Posterior vena cava (tissue), 2 donors: ENCODE measurements at regions not wholly inside any gene's neighbourhood (a gene's known extent, or its start where the extent isn't known, plus 50 kb on each side); places are given as distances from the start of the nearest gene placed in this dataset.
A peak's percentile ranks its signal among the peaks of the same experiment; 100 is the strongest.
"Not testable (repeated sequence)": the region's sequence is repeated elsewhere in the genome, so short reads cannot be mapped to it uniquely, and the experiment has no call there.

Source experiments
- DNase-seq: peaks from one replicate; pipeline ENCODE4 v3.0.0-alpha.2; 2020; ENCODE audit warnings: low spot score
- intact Hi-C, 2 donors: fragments of 100-400 bp; cut with DNase I; formaldehyde crosslinking; loops; one replicate each; pipeline versions ENCODE4 v1.14.1 to v1.14.2; 2022 to 2023
- donor health status: DM: yes; HTN: yes; CAD: no.
- donor health status: DM: yes; HTN: yes; CAD: no.

DNA sequence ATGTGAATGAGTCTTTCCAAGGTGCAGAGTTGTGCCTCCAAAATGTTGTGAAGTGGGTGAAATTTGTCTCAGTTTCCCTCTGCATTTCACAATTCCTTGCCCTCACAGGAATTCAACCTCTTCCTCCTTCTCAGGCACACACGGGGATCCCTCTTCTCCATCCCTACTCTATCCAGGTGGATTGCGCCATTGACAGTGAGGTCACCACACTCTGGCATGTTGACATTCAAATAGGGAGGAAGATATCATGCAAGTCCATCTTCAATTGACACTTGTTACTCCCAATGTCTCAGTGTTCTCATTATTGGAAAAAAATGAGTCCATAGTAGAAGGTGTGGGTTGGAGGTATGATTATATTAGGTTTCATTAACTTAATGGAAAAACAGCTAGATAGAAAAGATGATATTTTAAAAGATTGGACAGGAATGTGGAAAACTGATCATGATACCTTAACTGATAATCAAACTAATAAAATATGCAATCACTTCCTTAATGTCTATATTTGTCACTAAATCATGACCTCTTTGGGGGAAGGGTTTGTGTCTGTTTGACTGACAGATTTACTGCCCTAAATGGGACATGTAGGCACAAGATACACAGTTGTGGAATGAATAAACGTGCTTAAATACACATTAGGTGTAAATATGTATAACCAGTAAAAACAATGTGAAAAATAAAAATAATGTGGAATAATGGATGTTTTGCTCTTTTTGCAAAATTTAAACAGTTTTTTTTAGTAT, 213.8 kb upstream of the SLC8A1 start:
- no peak for DNase-seq
- intact Hi-C loops, result no loop called here

DNA sequence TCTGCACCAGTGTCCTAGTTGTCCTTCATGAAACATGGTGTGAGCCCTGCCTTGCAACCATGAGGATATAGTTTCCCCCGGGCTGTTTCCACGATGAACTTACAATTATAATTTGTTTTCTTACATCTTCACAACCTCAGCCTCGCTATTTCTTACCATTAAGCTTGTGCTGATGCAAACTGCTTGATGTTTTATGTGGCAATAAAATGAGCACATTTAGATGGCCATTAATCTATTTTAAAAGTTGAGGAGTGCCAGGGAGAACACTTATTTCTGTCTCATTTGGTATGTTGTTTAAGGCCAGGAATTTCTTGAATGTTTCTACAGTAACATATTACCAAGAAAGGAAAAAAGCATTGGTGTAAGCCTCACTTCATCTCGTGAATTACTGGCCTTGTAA, 214.5 kb upstream of the SLC8A1 start:
- DNase-seq, result no peak
- intact Hi-C loops, result no loop called here

DNA sequence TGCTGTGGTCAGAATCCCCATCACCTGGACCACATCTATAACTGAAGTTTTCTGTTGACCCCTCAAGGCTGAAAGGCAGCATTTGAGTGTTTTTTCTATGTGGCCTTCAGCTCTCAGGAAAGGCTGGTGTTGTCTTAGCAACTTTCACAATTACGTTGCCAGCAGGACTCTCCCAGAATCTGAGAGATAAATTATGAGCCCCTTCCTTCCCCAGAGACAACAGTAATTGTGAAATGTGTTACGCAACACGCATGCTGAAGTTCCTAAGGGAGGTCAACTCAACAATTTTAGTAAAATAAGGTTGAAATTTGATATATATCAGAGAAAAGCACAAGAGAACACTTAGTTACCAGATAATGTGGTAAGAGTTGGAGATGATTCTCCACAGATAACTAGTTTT, 216.5 kb upstream of the SLC8A1 start:
- intact Hi-C loops, result no loop called here
- DNase-seq, result no peak

DNA sequence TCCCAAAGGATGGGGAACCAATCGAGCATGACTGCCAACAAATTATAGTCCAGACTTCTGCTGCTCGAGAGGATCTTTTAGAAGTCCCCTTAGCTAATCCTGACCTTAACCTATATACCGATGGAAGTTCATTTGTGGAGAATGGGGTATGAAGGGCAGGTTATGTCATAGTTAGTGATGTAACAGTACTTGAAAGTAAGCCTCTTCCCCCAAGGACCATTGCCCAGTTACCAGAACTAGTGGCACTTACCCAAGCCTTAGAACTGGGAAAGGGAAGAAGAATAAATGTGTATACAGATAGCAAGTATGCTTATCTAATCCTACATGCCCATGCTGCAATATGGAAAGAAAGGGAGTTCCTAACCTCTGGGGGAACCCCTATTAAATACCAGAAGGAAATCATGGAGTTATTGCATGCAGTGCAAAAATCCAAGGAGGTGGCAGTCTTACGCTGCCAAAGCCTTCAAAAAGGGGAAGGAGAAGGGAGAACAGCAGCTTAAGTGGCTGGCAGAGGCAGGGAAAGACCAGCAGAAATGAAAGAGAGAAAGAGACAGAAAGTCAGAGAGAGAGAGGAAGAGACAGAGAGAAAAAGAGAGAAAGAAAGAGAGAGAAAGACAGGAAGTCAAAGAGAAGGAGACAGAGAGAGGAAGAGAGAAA, 224.4 kb upstream of the SLC8A1 start:
- intact Hi-C loops, DNase-seq: not testable (repeated sequence)

DNA sequence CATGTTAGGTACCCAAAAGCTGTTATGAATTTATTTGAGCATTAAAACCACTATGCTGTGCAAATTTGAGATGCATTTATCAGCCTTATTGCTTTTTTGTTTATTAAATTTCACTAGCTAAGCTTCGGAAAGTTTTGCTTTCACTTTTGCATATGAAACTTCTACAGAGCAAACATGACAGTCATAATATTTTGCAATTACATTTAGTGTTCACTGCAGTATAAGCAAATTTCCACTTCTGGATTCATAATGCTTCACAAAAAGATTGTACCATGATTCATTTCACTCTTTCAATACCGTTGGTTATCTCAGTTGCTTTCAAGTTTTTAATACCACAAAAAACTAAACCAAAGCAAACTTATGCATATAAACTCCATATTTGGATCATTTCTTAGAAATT, 228.7 kb upstream of the SLC8A1 start:
- DNase-seq, result no peak
- intact Hi-C loops, result no loop called here

DNA sequence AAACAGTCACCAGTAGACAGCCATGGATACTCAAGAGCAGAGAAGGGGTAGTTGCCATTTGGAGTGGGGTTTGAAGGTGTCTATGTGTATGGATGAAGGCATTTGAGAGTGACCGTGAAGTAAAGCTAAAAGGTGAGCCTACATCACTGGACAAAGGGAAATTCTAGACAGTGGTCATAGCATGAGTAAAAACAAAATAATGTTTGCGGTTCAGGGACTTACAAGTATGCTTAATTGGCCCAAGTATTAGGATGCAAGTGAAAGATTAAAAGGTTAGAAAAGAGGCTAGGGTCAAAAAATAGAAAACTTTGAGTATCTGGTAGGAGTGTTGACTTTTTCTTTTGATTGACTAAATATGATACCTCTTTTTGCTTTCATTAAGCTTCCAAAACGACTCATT, 238.1 kb upstream of the SLC8A1 start:
- intact Hi-C loops, result no loop called here
- no peak for DNase-seq

DNA sequence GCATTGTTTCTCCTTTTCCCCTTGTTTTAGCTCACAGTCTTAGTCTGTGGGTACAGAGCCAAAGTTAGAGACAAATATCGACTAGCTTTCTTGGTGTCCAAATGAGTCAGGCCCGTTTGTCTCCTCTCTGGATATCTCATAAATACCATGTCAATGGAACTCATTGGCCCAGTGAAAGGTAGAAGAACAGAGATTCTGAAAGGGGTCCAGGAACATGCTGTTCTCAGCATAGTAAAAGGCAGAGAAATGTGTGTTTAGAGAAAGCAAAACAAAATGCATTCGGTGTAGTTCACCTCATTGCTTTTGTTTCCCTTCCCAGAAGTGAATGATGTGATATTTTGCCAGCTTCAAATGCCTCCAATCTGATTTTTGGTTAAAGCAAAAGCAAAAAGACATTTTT, 238.6 kb upstream of the SLC8A1 start:
- intact Hi-C loops, result no loop called here
- no peak for DNase-seq

DNA sequence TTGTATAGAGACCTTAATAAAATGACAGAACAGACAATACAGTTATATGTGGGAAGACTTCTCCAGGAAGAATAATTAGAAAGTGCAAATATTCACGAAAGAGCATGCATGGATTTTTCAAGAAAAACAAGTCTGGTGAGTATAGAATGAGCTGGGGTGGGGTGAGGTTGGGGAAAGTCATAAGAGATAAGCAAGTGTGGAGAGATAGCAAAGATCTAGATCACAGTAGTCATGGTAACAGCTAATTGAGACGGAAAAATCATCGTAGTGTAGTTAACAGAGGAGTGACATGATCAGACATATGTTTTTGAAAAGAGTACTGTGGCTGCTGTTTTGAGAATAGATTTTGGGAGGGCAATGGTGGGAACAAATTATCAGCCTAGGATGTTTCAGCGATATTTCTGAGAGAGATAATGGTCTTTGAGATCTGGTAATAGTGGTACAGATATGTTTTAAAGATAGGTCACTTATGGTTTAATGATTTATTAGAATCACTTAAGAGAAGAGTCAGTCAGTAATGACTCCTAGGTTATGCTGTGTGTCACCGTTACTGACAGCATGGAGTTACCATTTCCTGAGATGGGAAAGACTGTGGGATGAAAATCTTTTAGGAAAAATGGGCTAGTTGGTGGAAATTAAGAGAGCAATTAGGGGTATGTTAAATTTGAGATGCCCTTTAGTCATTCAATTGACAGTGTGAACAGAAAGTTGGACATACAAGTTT, 248.5 kb upstream of the SLC8A1 start:
- intact Hi-C loops, result no loop called here
- DNase-seq, result no peak

DNA sequence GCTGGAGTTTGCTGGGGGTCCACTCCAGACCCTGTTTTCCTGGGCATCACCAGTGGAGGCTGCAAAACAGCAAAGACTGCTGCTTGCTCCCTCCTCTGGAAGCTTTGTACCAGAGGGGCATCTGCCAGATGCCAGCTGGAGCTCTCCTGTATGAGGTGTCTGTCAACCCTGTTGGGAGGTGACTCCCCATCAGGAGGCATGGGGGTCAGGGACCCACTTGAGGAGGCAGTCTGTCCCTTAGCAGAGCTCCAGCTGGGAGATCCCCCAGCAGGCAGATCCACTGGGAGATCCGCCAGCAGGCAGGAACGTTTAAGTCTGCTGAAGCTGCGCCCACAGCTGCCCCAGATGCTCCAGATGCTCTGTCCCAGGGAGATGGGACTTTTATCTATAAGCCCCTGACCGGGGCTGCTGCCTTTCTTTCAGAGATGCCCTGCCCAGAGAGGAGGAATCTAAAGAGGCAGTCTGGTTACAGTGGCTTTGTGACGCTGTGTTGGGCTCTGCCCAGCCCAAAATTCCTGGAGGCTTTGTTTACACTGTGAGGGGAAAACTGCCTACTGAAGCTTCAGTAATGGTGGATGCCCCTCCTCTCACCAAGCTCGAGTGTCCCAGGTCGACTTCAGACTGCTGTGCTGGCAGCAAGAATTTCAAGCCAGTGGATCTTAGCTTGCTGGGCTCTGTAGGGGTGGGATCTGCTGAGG, 260.5 kb upstream of the SLC8A1 start:
- intact Hi-C loops, result not testable (repeated sequence)
- peak; percentile 53 for DNase-seq

DNA sequence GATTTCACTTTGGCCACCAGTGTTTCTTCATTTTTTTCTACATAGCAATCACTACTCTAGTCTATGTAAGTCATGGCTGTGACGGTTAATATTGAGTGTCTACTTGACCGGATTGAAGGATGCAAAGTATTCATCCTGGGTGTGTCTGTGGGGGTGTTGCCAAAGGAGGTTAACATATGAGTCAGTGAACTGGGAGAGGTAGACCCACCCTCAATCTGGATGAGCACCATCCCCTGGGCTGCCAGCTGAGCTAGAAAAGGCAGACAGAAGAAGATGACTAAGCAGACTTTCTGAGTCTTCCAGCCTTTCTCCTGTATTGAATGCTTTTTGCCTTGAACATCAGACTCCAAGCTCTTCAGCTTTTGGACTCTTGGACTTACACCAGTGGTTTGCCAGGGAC, 265.0 kb upstream of the SLC8A1 start:
- intact Hi-C loops, result no loop called here
- peak; percentile 85 for DNase-seq

DNA sequence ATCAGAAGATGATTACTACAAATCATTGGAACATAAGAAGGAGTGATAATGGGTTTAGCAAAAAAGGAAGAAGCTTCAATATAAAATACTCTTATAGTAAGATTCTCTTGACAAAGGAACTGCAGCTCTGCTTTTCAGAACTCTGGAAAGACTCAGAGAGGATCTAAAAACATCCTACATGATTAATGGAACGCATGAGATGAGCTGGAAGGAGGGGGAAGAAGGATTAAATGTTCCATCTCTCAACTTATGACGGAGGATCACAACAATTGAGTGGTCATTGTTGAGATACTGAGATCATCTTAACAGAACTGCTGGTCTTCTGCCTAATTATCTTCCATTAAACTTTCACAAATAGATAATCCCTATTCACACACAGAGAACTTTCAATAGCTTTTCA, 267.5 kb upstream of the SLC8A1 start:
- no peak for DNase-seq
- intact Hi-C loops, result no loop called here

DNA sequence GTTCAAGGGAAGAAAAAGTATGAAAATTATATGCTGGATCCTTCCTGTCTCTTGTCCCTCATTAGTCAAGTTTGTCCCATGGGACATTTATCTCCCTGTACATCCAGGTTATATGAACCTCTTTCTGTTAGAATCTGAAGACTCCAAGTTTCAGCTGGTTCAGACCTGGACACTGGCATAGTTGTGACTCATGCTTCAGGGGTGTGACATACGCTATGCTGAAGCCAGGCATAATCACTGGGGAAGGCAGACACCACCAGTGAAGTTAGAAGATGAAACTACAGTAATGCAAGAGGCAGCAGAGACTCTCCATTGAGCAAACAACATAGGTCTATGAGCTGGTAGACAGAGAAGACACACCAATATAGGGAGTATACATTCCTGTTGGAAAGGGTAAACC, 269.7 kb upstream of the SLC8A1 start:
- intact Hi-C loops, result no loop called here
- DNase-seq, result no peak

DNA sequence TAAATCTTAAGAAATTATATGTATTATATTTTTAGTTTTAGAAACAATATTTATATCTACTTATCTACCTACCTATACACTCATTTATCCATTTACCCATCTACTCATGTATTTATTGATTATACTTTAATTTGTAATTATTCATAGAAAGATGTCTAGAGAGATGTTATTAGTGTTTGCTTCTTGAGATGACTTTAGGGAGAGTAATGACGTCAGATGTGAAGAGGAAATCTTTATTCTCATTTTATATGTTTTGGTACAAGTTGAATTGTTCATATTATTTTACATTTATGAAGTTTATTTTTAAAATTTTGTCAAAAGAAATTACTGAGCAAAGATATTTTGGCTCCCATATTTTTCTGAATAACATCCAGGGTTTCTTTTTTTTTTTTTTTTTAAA, 271.3 kb upstream of the SLC8A1 start:
- intact Hi-C loops, result no loop called here
- DNase-seq, result no peak

DNA sequence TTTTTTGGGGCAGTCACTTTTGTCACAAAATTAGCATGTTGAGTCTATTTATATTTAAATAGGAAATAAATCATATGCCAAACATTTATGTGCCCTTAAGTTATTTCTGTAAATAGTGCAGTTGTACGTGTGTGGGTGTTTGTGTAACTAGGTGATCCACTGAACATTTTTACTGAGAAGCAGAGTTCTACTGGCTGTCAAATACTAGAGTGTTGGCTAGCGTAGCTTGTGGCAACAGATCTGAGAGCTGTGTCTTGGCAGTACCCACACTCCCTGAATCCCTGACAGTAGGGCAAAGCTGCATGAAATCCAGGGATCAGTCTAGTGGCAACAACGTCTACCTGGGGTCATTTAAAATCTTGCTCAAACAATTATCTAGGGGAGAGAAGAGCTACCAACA, 273.1 kb upstream of the SLC8A1 start:
- DNase-seq, result no peak
- intact Hi-C loops, result no loop called here

DNA sequence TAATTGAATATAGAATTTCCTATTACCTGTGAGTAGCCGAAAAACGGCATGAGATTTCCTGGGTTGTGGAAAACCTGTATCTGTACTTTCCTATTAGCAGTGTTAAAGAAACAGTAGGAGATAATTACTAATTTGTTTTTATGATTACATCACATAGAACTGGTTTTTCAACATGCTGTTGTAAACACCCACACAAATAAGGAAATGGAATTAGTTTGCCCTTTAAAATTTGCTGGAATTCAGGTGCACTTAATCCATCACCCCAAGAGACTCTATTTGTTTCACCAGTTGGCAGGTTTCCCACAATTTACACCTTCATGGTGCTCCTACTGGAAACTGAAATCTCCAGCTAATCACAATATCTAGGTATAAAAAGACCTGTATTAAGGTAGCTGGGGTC, 274.1 kb upstream of the SLC8A1 start:
- no peak for DNase-seq
- intact Hi-C loops, result no loop called here

DNA sequence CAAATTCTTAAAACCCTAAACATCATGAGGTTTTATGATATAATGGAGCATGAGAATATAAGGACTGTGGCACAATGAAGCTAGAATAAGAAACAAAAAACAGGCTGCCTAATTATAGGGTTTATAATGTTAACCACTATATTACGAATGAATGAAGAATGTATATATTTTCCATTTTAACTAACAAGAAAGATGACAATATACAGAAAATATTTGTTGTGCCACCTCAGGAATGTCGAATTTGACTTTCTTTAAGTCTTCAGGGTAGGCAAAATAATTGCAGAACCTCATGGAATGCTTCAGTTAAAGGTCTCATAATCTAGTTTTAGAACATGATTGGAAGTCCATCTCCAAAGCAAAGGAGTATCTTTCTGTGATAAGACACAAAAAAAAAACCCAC, 282.9 kb upstream of the SLC8A1 start:
- intact Hi-C loops, result loop anchor here in 1 of 2 donors (5.0 kb wide), 2 partner anchors 348 to 1563 kb away; no protein-coding TSS in a partner anchor

DNA sequence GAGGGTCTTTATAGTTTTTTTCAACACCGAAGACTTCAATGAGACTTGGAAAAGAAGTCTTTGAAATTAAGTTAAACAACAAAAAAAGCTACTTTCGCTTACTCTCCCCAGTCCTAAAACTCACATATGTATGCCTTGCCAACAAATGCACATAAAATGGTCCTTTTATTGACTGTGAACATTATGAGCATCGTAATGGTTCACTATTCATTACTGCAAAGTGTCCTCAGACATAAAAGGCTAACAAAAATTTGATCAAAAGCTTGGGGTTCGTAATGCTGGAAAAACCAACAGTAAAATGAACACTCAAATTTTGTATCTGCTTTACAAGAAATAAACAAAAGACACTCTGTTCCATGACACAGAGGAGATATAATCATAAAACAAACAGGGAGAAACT, 285.3 kb upstream of the SLC8A1 start:
- intact Hi-C loops, result loop anchor here in 1 of 2 donors (5.0 kb wide), 1 partner anchor 1560 kb away; no protein-coding TSS in a partner anchor
- no peak for DNase-seq

More for the DNA sequence above, 282.9 kb upstream of the SLC8A1 start:
- no peak for DNase-seq

DNA sequence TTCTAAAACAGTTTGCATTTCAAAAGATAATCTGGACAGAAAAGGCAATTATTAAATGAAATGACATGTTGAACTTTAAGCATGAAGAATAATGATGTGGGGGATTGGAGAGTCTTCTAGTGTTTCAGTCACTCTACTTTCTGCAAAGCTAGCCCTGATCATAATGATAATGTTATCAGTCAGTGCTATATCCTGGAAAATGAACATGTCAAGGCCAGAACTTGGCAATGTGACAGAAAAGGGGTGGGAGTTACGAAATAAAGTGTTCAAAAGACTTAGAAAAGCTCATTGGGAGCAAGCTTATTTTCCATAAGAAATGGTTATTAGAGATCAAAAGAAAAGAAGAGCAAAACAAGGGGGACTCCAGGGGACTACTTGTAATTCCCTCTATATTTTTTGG, 288.5 kb upstream of the SLC8A1 start:
- intact Hi-C loops, result no loop called here
- no peak for DNase-seq

DNA sequence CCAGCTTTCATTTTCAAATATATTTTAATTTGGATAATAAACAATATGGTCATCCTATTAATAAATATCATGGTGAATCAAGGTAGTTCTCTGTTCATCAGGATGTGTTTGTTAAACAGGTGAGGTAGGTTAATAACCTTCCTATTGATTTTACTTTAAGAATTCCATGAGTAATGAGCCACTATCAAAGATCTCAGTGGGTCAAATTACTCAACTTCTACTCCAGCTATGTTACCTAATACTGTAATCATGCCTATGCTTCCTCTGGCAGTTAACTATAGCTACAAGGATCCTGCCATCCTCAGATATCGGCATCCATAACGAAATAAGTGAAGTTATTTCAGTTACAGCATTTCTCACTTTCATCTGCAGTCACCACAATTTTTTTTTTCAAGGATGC, 289.6 kb upstream of the SLC8A1 start:
- DNase-seq, result no peak
- intact Hi-C loops, result no loop called here

DNA sequence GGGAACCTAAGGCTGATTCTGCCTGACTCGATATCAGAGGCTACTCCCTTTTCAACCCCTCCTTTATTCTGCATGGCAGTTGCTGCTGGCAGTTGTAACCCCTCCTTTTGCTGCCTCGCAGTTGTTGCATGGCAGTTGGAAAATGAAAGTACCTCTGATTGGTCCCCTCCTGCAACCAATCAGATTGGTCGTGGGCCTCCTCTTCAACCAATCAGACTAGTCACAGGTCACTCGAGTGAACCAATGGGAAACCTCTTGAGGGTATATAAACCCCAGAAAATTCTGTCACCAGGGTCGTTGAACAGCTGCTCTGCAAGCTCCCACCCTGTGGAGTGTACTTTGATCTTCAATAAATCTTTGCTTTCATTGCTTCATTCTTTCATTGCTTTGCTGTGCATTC, 294.3 kb upstream of the SLC8A1 start:
- DNase-seq, result no peak
- intact Hi-C loops, result no loop called here
